ENCODE measurements at regions not wholly inside any gene's neighbourhood (a gene's known extent, or its start where the extent isn't known, plus 50 kb on each side); places are given as distances from the start of the nearest gene placed in this dataset.

GRCh38 chr10:123584419-123584775 lies 81.8 kb upstream of the GPR26 start:
- TF ChIP-seq GATA2 (IDR thresholded peaks at IDR 0.05; ENCODE audit: low read depth, low read length) (no peak), GATA3 (IDR thresholded peaks at IDR 0.05; ENCODE audit: low read depth, low read length) (no peak)

DNA sequence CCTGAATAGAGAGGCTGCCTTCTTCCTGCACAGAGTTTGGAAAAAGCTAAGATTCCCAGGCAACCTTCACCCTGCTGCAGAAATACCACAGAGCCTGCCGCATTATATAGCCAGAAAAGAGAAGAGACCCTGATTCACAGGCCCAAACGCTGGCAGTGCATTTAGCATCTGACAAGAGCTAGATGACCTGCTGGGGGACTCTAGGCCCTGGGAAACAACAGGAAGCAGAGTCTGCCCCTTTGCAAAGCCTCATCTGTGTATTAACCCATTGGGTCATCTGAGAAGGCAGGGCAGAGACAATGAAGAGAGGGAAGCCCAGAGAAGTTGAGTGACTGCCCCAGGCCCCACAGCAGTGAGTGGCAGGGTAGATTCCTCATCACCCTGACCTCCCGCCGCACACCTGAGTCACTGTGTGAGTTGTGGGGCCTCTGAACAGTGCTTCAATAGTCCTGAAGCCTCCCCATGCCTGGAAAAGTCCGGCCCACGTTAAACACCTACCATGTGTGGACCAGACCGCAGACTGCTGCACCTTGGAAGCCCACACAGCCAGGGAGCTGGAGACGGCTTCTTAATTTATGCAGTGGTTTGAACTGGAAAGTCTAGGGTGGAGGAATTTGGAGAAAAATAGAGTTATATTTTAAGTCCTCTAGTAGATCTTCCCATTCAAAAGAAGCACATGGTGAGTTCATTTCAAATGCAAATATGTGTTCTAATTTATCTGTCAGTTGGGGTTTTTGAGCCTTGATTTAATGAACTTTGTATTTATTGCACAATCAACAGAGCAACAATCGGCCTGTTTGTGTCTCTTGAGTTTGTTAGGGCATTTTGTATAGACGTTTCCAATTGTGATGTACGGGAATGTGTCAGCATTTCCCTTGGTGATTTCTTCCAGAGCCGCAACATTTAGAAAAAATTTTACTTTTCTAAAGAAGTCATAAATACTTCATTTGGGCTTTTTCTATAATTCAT lies 80.4 kb upstream of the GPR26 start:
- TF ChIP-seq GATA2 (IDR thresholded peaks at IDR 0.05; ENCODE audit: low read depth, low read length) (no peak), GATA3 (IDR thresholded peaks at IDR 0.05; ENCODE audit: low read depth, low read length) (no peak)

DNA sequence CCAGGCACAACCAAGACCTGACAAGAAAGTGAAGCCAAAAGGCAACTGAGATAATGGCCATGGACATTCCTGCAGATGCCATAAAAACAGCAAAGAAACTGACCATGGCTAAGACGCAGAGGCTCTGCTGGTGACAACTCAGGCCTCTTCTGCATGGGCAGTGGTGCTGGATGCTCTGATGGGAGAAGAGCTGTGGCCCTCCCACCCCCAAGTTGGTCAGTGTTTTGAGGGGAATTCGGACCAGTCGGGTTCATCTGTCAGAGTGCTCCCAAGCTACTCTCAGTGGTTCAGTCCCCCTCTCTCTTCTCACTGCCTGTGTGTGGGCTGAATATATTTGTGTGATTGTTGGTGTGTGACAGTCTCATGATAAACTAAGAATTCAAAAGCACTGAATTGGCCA lies 79.0 kb upstream of the GPR26 start:
- TF ChIP-seq GATA3 (IDR thresholded peaks at IDR 0.05; ENCODE audit: low read depth, low read length) (no peak), GATA2 (IDR thresholded peaks at IDR 0.05; ENCODE audit: low read depth, low read length) (no peak)

DNA sequence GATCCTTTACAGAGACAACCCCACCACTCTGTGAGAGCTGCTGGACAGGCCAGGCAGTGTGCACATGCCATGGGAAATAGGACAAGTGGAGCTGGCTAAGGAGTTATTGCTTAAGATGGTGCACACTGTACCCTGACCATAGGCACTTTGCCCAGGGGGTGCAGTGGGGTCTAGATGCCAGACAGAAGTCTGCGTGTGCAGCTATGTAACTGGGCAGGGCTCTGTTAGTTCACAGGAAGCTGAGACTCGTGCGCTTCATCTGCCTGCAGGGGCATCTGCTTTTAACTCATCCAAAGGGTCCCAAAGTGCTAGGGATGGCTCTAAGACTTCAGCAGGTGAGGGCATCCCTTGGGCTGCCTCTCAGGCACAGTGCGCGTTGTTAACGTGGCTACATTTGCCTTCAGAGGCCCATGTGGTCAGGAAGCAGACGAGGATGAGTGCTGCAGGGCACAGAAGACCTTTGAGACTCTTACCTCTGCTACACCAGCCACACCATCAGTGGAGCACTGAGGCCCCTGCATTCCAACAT lies 77.7 kb upstream of the GPR26 start:
- TF ChIP-seq GATA3 (IDR thresholded peaks at IDR 0.05; ENCODE audit: low read depth, low read length) (no peak), GATA2 (IDR thresholded peaks at IDR 0.05; ENCODE audit: low read depth, low read length) (no peak)

- TF ChIP-seq GATA3 (IDR thresholded peaks at IDR 0.05; ENCODE audit: low read depth, low read length) (no peak), GATA2 (IDR thresholded peaks at IDR 0.05; ENCODE audit: low read depth, low read length) (no peak)
These were observed 70.5 kb upstream of the GPR26 start for GRCh38 chr10:123595661-123596060.

DNA sequence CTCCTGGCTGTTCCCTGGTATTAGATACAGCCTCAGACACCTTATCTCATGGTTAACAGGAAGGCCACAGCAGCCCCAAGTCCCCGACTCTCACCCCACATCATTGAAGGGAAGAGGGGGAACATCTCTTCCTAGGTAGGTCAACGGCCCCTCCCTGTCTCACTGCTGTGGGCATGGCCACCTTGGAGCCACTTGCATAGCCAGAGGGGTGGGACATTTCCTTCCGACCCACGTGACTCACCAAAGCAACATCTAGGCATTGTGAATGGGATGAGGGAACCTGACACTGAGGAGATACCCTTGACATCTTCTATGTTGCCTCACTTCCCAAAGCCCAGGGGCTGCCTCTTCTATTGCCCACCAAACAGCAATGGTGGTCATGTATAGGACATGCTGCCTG lies 68.5 kb upstream of the GPR26 start:
- no peak for TF ChIP-seq GATA2 (IDR thresholded peaks at IDR 0.05; ENCODE audit: low read depth, low read length)
- no peak for TF ChIP-seq GATA3 (IDR thresholded peaks at IDR 0.05; ENCODE audit: low read depth, low read length)

GRCh38 chr10:123599366-123599849 lies 66.7 kb upstream of the GPR26 start:
- TF ChIP-seq GATA2 (IDR thresholded peaks at IDR 0.05; ENCODE audit: low read depth, low read length) (no peak), GATA3 (IDR thresholded peaks at IDR 0.05; ENCODE audit: low read depth, low read length) (no peak)

GRCh38 chr10:123600177-123600576 lies 66.0 kb upstream of the GPR26 start:
- TF ChIP-seq GATA2 (IDR thresholded peaks at IDR 0.05; ENCODE audit: low read depth, low read length) (no peak), GATA3 (IDR thresholded peaks at IDR 0.05; ENCODE audit: low read depth, low read length) (no peak)

- no peak for TF ChIP-seq GATA2 (IDR thresholded peaks at IDR 0.05; ENCODE audit: low read depth, low read length)
- no peak for TF ChIP-seq GATA3 (IDR thresholded peaks at IDR 0.05; ENCODE audit: low read depth, low read length)
These were observed 63.0 kb upstream of the GPR26 start for GRCh38 chr10:123603130-123603529.

- TF ChIP-seq GATA3 (IDR thresholded peaks at IDR 0.05; ENCODE audit: low read depth, low read length) (no peak), GATA2 (IDR thresholded peaks at IDR 0.05; ENCODE audit: low read depth, low read length) (no peak)
These were observed 61.6 kb upstream of the GPR26 start for GRCh38 chr10:123604506-123604905.

GRCh38 chr10:123606006-123606405 lies 60.1 kb upstream of the GPR26 start:
- no peak for TF ChIP-seq GATA2 (IDR thresholded peaks at IDR 0.05; ENCODE audit: low read depth, low read length)
- TF ChIP-seq GATA3 (IDR thresholded peaks at IDR 0.05; ENCODE audit: low read depth, low read length): no peak

- TF ChIP-seq GATA2 (IDR thresholded peaks at IDR 0.05; ENCODE audit: low read depth, low read length) (no peak), GATA3 (IDR thresholded peaks at IDR 0.05; ENCODE audit: low read depth, low read length) (no peak)
These were observed 59.2 kb upstream of the GPR26 start for GRCh38 chr10:123606955-123607354.

GRCh38 chr10:123607386-123607785 lies 58.8 kb upstream of the GPR26 start:
- TF ChIP-seq GATA2 (IDR thresholded peaks at IDR 0.05; ENCODE audit: low read depth, low read length) (no peak), GATA3 (IDR thresholded peaks at IDR 0.05; ENCODE audit: low read depth, low read length) (no peak)

- no peak for TF ChIP-seq GATA3 (IDR thresholded peaks at IDR 0.05; ENCODE audit: low read depth, low read length)
- TF ChIP-seq GATA2 (IDR thresholded peaks at IDR 0.05; ENCODE audit: low read depth, low read length): no peak
These were observed 58.1 kb upstream of the GPR26 start for GRCh38 chr10:123608047-123608446.

DNA sequence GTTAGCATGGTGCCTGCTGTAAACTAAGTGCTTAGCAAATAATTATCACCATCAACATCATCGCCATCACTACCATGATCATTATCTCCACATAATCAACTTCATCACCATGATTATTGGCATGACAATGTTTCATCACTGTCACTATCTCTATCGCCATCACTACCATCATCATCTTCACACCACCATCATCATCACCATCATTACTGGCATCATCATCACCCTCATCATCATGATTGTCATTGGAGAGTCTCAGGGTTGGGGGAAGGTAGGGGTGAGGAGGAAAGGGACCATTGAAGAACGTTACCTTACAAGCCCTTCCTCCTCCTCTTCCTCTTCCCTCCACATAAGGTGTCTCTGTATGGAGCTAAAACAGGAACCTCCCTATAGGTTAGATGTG lies 54.9 kb upstream of the GPR26 start:
- TF ChIP-seq GATA2 (IDR thresholded peaks at IDR 0.05; ENCODE audit: low read depth, low read length) (no peak), GATA3 (IDR thresholded peaks at IDR 0.05; ENCODE audit: low read depth, low read length) (no peak)
